Upper lobe of left lung (tissue), 4 donors: ENCODE measurements at regions not wholly inside any gene's neighbourhood (a gene's known extent, or its start where the extent isn't known, plus 50 kb on each side); places are given as distances from the start of the nearest gene placed in this dataset.

Experiments
- EP300 ChIP-seq, 4 donors: sonication (generic); formaldehyde crosslinking; IDR thresholded peaks; one replicate each; pipeline ENCODE4 v1.5.1; 2017; ENCODE audit warnings: antibody characterized with exemption in 4 of 4, control low read depth in 2 of 4
- POLR2A ChIP-seq, 4 donors: fragments of 450-650 bp; IDR thresholded peaks; one replicate each; pipeline ENCODE4 v1.5.1; 2016 to 2017; ENCODE audit warnings: antibody characterized with exemption in 4 of 4, mild to moderate bottlenecking in 2 of 4
- POLR2AphosphoS5 ChIP-seq, 2 donors: sonication (generic); formaldehyde crosslinking; IDR thresholded peaks; one replicate each; pipeline ENCODE4 v1.5.1; 2017; ENCODE audit warnings: antibody characterized with exemption in 2 of 2
- TF ChIP-seq, protein P1 (sequence below), 6 experiments: fragments of 450-650 bp in 4 of 6; fragments of 200-600 bp in 2 of 6; sonication (generic) in 2 of 6; IDR thresholded peaks; one replicate each; pipeline ENCODE4 v1.5.1; 2016 to 2019; ENCODE audit warnings: antibody characterized with exemption in 6 of 6

DNA sequence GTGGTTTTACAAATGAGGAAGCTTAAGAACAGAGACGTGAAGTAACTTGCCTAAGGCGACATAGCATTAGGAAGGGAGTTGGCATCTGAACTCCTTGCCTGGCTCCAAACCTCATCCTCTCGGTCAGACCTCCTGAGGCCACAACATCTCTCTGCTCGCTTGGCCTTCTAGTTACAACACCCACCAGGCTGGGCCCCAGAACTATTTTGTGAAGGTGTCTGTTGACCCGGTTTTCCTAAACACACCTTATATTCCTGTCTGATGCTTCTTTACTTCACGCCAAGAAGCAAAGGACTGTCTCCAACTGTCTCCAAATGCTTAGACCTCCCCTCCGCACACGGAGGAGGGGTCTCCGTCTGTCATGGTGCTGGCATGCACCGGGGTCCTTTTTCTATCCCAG is 326.6 kb downstream of the THBS2 start:
- TF ChIP-seq POLR2AphosphoS5 (IDR thresholded peaks at IDR 0.05) (no peak), POLR2A (IDR thresholded peaks at IDR 0.05) (no peak), EP300 (IDR thresholded peaks at IDR 0.05) (no peak)
- TF ChIP-seq, protein P1, sequence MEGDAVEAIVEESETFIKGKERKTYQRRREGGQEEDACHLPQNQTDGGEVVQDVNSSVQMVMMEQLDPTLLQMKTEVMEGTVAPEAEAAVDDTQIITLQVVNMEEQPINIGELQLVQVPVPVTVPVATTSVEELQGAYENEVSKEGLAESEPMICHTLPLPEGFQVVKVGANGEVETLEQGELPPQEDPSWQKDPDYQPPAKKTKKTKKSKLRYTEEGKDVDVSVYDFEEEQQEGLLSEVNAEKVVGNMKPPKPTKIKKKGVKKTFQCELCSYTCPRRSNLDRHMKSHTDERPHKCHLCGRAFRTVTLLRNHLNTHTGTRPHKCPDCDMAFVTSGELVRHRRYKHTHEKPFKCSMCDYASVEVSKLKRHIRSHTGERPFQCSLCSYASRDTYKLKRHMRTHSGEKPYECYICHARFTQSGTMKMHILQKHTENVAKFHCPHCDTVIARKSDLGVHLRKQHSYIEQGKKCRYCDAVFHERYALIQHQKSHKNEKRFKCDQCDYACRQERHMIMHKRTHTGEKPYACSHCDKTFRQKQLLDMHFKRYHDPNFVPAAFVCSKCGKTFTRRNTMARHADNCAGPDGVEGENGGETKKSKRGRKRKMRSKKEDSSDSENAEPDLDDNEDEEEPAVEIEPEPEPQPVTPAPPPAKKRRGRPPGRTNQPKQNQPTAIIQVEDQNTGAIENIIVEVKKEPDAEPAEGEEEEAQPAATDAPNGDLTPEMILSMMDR (IDR thresholded peaks at IDR 0.05), result no peak
